Tibial nerve (tissue), 3 donors: ENCODE measurements at regions not wholly inside any gene's neighbourhood (a gene's known extent, or its start where the extent isn't known, plus 50 kb on each side); places are given as distances from the start of the nearest gene placed in this dataset.
"Not testable (repeated sequence)": the region's sequence is repeated elsewhere in the genome, so short reads cannot be mapped to it uniquely, and the experiment has no call there.

Experiments used
- POLR2A ChIP-seq, 2 donors: fragments of 450-650 bp; IDR thresholded peaks; one replicate each; pipeline ENCODE4 v1.6.1; 2017; ENCODE audit warnings: antibody characterized with exemption in 2 of 2, mild to moderate bottlenecking in 2 of 2, moderate library complexity in 2 of 2
- TF ChIP-seq, protein P1 (sequence below), 5 experiments: fragments of 200-600 bp in 3 of 5; fragments of 450-650 bp in 2 of 5; sonication (generic) in 3 of 5; IDR thresholded peaks; one replicate each; pipeline ENCODE4 v1.5.1; 2016 to 2019; ENCODE audit warnings: antibody characterized with exemption in 5 of 5, mild to moderate bottlenecking in 3 of 5, moderate library complexity in 2 of 5

DNA sequence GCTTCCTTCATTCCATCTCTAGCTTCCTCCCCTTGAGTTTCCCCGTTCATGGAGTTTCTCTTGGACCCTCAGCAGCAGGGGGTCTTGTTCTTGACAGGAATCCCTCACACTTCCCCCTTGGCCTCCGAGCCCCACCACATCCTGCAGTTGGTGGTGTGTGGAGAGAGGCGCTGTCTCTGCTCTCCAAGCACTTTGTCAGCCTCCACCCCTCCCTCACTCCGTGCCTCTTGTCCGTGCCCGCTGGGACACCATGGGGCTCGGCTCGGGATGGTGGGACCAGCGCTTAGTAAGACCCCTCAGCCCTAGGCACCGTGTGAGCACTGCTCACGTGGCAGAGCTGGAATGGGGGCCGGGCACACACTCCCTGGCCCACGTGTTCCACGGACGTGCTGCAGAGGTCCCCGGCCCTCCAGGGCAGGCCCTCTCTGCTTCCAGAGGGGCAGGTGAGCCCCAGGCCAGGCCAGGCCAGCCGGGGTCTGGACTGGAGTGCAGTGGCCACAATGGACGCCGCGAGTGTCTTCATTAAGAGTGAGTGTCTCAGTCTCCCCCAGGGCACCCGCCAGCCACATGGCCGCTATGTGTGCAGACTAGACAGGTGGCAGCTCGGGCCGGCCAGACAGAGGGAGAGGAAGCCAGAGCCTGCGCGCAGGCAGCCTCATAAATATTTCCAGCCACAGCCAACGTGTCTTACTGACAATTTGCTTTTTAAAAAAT lies 123.3 kb downstream of the IGLL1 start:
- TF ChIP-seq, protein P1, sequence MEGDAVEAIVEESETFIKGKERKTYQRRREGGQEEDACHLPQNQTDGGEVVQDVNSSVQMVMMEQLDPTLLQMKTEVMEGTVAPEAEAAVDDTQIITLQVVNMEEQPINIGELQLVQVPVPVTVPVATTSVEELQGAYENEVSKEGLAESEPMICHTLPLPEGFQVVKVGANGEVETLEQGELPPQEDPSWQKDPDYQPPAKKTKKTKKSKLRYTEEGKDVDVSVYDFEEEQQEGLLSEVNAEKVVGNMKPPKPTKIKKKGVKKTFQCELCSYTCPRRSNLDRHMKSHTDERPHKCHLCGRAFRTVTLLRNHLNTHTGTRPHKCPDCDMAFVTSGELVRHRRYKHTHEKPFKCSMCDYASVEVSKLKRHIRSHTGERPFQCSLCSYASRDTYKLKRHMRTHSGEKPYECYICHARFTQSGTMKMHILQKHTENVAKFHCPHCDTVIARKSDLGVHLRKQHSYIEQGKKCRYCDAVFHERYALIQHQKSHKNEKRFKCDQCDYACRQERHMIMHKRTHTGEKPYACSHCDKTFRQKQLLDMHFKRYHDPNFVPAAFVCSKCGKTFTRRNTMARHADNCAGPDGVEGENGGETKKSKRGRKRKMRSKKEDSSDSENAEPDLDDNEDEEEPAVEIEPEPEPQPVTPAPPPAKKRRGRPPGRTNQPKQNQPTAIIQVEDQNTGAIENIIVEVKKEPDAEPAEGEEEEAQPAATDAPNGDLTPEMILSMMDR (IDR thresholded peaks at IDR 0.05), result not testable (repeated sequence)
- TF ChIP-seq POLR2A (IDR thresholded peaks at IDR 0.05), result not testable (repeated sequence)
